Esophagus squamous epithelium (tissue), 4 donors: ENCODE measurements at regions not wholly inside any gene's neighbourhood (a gene's known extent, or its start where the extent isn't known, plus 50 kb on each side); places are given as distances from the start of the nearest gene placed in this dataset.

Experiments
- CTCF ChIP-seq, 6 experiments: fragments of 450-650 bp in 4 of 6; fragments of 200-600 bp in 2 of 6; sonication (generic) in 2 of 6; IDR thresholded peaks; one replicate each; pipeline ENCODE4 v1.5.1; 2016 to 2019; ENCODE audit warnings: antibody characterized with exemption in 6 of 6, mild to moderate bottlenecking in 4 of 6, moderate library complexity in 4 of 6
- POLR2A ChIP-seq, 4 donors: fragments of 450-650 bp; IDR thresholded peaks; one replicate each; pipeline ENCODE4 v1.6.1; 2017; ENCODE audit warnings: antibody characterized with exemption in 4 of 4, mild to moderate bottlenecking in 4 of 4, moderate library complexity in 3 of 4

- TF ChIP-seq CTCF (IDR thresholded peaks at IDR 0.05) = no peak
- TF ChIP-seq POLR2A (IDR thresholded peaks at IDR 0.05) = no peak
These were observed 263.5 kb upstream of the BCHE start for GRCh38 chr3:166100730-166101129.
